ENCODE measurements at regions not wholly inside any gene's neighbourhood (a gene's known extent, or its start where the extent isn't known, plus 50 kb on each side); places are given as distances from the start of the nearest gene placed in this dataset.

GRCh38 chr6:160911949-160912348 lies 79.6 kb upstream of the MAP3K4 start:
- TF ChIP-seq, protein P1, sequence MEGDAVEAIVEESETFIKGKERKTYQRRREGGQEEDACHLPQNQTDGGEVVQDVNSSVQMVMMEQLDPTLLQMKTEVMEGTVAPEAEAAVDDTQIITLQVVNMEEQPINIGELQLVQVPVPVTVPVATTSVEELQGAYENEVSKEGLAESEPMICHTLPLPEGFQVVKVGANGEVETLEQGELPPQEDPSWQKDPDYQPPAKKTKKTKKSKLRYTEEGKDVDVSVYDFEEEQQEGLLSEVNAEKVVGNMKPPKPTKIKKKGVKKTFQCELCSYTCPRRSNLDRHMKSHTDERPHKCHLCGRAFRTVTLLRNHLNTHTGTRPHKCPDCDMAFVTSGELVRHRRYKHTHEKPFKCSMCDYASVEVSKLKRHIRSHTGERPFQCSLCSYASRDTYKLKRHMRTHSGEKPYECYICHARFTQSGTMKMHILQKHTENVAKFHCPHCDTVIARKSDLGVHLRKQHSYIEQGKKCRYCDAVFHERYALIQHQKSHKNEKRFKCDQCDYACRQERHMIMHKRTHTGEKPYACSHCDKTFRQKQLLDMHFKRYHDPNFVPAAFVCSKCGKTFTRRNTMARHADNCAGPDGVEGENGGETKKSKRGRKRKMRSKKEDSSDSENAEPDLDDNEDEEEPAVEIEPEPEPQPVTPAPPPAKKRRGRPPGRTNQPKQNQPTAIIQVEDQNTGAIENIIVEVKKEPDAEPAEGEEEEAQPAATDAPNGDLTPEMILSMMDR (conservative IDR thresholded peaks at IDR 0.05; ENCODE audit: low read depth, low read length), result no peak
- TF ChIP-seq MAFK (IDR thresholded peaks at IDR 0.05; ENCODE audit: low read depth, low read length) (no peak), CHD1 (IDR thresholded peaks at IDR 0.05; ENCODE audit: low read depth, low read length) (no peak), RAD21 (IDR thresholded peaks at IDR 0.05; ENCODE audit: low read length) (no peak), BHLHE40 (IDR thresholded peaks at IDR 0.05; ENCODE audit: low read depth, low read length) (no peak), ELK1 (IDR thresholded peaks at IDR 0.05; ENCODE audit: borderline replicate concordance, low read depth, low read length) (no peak), CEBPB (IDR thresholded peaks at IDR 0.05; ENCODE audit: low read depth, low read length) (no peak), FOS (IDR thresholded peaks at IDR 0.05; ENCODE audit: low read depth, low read length) (no peak), POLR2A (IDR thresholded peaks at IDR 0.05; ENCODE audit: low read depth, low read length) (no peak), MXI1 (IDR thresholded peaks at IDR 0.05; ENCODE audit: borderline replicate concordance, low read depth, low read length) (no peak), USF2 (IDR thresholded peaks at IDR 0.05; ENCODE audit: low read depth, low read length) (no peak)
